Stimulated activated naive CD8-positive, alpha-beta T cell treated with anti-CD3 and anti-CD28 coated beads, Interleukin-15, Interleukin-2, amounts not matched to agents 100 U/mL and 50 U/mL, for 24 hours (primary cell): ENCODE measurements at regions not wholly inside any gene's neighbourhood (a gene's known extent, or its start where the extent isn't known, plus 50 kb on each side); places are given as distances from the start of the nearest gene placed in this dataset.

Source experiments
- ATAC-seq: fragments of 150-1000 bp; cut with Tn5 transposase; one replicate; pipeline ENCODE4 v1.10.0; 2021
- DNase-seq: peaks from one replicate; pipeline ENCODE4 v3.0.0; 2021

GRCh38 chr6:14913931-14914330 lies 331.9 kb upstream of the JARID2 start:
- no peak for DNase-seq
- no peak for ATAC-seq

DNA sequence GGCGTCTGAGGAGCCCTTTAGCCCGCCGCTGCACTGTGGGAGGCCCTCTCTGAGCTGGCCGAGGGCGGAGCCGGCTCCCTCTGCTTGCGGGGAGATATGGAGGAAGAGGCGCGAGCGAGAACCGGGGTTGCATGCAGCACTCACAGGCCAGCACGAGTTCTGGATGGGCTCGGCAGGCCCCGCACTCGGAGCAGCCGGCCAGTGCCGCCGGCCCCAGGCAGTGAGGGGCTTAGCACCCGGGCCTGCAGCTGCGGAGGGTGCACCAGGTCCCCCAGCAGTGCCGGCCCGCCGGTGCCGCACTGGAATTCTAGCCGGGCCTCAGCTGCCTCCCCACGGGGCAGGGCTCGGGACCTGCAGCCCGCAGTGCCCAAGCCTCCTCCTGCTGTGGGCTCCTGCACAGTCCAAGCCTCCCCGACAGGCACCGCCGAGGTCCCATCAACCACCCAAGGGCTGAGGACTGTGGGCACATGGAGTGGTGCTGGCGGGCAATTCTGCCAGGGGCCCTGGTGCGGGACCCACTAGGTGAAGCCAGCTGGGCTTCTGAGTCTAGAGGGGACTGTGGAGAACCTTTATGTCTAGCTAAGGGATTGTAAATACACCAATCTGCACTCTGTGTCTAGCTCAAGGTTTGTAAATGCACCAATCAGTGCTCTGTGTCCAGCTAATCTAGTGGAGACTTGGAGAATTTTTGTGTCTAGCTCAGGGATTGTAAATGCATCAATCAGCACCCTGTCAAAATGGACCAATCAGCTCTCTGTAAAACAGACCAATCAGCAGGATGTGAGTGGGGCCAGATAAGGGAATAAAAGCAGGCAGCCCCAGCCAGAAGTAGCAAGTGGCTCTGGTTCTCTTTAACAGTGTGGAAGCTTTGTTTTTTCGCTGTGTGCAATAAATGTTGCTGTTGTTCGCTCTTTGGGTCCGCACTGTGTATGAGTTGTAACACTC lies 329.7 kb upstream of the JARID2 start:
- no peak for DNase-seq
- no peak for ATAC-seq

DNA sequence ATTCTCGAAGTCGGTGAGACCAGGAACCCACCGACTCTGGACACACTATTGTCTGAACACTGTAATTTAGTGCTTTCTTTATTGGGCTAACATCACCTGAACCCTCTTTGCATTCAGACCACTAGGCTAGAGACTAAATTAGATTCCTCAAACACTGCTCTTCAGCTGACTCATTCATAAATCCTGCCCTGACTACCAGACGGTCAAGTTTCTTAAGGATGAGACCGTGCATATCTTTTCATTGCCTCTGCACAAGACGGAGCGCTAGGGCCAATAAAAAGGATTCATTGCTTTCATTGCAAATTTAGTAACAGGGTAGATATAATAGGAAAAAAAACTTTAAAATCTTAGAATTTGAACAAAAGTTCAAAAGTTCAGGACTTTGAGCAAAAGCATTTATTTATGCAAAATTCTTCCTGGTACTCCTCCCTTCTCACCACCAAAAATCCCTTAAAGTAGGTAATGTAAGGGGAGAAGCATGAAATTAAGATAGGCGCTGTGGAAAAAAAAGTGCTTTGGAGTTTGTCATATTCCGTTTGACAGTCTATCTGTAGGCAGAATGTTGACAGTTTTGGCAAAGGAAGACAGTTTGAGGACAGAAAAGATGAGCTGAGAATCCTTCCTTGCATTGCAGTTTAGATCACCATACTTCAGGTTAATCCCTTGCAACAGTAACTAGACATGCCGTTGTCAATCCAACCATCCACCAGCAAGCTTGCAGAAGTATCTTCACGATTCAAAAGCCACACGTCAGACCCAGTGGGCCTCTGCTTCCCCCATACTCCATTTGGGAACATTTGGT lies 328.6 kb upstream of the JARID2 start:
- ATAC-seq (no peak), DNase-seq (no peak)

GRCh38 chr6:14918200-14918907 lies 327.5 kb upstream of the JARID2 start:
- no peak for ATAC-seq

DNA sequence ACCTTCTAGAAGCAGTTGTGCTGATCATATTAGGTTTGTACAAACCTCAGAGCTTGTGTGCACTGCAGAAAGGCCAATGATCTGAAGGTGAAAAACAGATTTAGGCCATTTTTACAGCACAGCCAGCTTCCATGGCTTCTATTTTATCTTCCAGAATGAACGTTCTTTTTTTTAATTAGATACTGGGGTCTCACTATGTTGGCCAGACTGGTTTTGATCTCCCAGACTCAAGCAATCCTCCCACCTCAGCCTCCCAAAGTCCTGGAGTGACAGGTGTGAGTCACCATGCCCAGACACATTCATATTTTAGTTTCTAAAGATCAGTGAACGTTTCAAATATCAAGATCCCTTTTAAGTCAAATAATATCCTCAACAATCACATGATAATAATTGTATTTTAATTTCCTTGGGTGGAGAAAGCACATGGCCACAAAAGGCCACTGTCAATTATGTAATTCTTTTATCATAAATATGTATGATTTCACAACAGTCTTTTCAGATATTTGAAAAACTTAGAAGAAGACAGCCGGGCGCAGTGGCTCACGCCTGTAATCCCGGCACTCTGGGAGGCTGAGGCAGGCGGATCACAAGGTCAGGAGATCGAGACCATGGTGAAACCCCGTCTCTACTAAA lies 326.7 kb upstream of the JARID2 start:
- ATAC-seq = no peak
- no peak for DNase-seq

More at GRCh38 chr6:14918200-14918907, 327.5 kb upstream of the JARID2 start:
- DNase-seq = no peak

DNA sequence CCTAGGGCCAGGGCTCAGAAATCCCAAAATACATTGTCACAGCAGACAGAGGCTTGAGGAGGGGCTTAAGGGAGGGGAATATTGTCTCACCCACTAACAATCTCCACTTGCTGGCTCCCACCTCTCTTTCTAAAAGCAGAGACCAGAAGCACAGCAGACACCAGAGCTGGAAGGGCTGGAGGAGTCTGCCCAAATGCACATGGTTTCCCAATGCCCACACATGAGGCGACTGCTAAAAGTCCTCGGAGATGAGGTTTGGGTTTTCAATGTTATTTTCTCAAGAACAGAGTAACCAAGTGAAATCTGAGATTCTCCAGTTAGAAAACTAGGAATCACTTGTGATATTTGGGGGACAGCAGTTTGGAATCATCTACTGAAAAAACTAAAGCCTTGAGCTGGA lies 325.6 kb upstream of the JARID2 start:
- no peak for ATAC-seq

GRCh38 chr6:14921170-14921569 lies 324.7 kb upstream of the JARID2 start:
- ATAC-seq = no peak
- DNase-seq = no peak

More for the DNA sequence above, 325.6 kb upstream of the JARID2 start:
- no peak for DNase-seq

GRCh38 chr6:14921878-14922671 lies 323.8 kb upstream of the JARID2 start:
- ATAC-seq = no peak
- no peak for DNase-seq

DNA sequence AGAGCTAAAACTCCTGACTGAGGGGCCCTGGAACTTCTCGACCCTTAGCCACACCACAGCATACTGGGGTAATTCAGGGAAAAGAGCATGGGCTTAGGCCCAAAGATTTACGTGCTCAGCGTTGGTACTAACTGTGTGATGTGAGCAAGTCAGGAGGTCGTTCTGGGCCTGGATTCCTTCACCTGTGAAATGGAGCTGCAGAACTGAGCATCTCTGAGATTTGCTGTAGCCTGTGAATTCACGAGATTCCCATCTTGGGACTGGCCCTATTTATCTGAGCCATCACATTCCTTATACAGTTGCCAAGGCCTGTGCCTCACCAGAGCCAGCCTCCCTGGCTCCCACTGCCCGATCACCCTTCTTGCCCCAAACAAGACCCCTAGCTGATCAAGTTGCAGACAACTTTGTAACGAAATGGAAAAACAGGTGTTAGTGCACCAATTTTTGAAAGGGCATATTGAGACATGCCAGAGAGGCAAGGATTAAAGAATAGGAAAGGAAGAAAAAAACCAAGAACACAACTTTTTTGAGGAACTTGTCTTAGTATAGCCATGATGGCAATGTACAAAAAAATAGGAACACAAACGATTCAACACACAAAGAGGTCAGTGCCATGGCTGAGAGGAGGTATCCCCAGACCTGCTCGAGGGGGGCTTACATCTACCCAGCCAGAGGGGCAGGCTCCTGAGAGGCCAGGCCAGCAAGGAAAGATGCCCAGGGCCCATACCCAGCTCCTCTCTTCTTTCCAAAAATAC lies 323.0 kb upstream of the JARID2 start:
- no peak for ATAC-seq
- DNase-seq = no peak

DNA sequence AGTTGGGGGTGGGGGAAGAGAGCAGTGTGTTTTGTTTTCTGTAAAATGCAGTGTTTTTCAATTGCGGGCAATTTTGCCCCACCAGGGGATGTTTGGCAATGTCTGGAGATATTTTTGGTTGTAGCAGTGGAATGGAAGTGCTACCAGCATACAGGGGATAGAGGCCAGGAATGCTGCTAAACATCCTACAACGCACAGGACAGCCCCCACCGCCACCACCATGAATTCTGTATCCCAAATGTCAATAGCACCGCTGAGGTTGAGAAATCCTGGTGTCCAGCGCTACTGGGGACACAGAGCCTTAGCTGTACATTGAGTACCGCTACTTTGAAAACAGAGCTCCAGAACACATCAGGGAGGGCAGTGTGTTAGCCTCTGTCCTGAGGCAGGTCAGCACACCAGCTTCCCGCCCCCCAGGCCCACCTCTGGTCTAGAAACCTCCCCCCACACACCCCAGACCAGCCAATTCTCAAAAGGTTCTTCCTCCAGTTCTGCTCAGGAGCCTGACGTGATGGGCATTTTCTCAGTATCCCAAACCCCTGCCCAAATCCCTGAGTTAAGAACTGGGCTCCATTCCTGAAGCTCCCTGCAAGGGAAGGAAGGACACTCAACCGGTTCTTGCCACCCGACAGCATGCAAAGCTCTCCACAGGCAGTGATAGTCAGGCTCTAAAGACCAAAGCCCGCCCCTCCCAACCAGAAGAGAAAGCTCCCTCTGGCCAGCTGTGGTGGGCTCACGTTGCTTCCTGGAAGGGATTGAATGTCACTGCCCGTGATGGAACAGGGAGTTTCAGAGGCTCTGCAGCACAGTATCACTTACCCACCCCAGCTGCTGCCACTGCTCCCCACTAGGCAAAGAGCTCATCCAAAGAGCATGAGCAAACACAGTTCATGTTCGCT lies 321.5 kb upstream of the JARID2 start:
- DNase-seq (no peak), ATAC-seq (no peak)

DNA sequence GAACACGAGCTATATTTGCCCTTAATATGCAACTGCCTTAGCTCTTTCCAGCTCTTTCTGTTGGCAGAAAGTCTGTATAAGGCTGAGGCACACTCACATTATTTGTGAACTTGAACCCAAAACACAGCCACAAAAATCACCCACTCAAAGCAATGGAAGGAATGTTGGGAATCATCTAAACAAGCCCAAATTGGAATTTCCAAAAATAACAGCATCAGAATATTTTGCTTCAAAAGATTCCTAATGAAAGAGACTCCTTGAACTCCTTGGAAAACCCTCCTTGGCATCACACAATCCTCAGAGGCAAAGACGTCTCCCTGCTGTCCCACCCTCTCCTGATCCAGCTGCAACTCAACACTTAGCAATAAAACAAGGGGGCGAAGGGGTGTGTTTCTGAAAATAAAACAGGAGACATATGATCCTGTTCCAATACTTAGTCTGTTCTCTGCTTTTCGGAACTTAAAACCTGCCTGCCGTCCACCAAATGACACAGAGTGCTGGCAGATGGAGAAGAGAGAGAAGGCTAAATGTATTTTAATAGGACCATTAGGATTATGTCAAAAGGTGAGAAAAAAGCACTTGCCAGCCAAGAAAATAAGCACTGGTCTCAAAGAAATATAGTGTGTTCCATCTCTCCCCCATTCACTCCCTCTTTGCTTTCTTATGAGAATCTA lies 320.7 kb upstream of the JARID2 start:
- no peak for DNase-seq
- ATAC-seq = no peak

GRCh38 chr6:14925699-14926026 lies 320.2 kb upstream of the JARID2 start:
- DNase-seq = no peak
- ATAC-seq = no peak

DNA sequence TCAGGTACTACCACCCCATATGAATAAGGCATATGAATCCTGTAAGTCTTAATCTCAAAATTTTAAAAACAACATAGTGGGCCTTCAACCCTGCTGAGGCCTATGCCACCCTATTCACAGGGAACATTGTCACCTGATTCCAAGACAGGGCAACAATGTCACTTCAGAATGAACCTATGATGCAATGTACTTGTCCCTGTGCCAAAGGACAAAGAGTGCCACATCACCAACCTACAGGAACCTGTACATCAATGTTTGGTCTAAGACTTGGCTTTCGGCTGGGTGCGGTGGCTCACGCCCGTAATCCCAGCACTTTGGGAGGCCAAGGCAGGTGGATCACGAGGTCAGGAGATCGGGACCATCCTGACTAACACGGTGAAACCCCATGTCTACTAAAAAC lies 318.5 kb upstream of the JARID2 start:
- DNase-seq (no peak), ATAC-seq (no peak)

DNA sequence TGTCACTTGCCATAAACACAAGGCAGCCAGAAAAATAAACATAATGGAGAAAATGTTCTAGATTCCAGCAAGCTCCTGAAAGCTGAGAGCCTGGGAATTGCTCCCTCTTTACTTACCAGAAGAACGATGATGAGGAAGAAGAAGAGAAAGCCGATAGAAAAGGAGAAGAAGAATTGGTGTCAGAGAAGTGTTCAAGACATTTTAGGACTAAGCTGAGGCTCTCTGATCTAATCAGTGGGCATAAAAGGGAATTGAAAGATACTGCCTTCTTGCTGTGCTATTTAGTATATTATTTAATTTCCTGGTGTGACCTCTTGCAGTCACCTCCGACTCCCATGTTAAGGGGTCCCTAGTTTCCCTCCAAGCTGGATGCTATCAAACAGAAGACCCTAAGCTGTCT lies 316.6 kb upstream of the JARID2 start:
- DNase-seq = no peak

DNA sequence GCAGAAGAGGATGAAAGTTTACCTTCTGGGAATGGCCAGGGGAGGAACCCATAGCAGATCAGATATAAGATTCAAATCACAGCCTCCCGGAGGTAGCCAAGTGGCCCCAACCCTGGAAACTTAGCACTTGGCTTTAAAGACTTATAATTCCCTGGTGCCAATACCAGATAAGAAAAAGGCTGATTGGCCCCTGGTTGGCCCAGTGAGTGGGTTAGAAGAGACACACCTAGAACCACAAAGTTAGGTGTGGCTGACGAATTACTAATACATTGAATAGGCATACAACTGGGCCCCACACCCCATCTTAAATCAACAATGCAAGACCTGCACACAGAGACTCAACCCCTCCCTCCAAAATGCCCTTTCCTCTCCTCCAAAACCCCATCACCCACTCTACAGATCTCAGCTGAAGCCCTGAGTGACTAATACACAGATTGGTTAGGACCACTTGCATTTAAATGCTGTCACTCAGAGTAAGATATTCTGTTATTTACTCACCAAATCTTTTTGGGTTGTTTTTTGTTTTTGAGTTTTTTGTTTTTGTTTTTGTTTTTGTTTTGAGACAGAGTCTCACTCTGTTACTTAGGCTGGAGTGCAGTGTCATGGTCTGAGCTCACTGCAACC lies 315.4 kb upstream of the JARID2 start:
- ATAC-seq (peak; percentile 36), DNase-seq (no peak)

More for the DNA sequence above, 316.6 kb upstream of the JARID2 start:
- no peak for ATAC-seq

DNA sequence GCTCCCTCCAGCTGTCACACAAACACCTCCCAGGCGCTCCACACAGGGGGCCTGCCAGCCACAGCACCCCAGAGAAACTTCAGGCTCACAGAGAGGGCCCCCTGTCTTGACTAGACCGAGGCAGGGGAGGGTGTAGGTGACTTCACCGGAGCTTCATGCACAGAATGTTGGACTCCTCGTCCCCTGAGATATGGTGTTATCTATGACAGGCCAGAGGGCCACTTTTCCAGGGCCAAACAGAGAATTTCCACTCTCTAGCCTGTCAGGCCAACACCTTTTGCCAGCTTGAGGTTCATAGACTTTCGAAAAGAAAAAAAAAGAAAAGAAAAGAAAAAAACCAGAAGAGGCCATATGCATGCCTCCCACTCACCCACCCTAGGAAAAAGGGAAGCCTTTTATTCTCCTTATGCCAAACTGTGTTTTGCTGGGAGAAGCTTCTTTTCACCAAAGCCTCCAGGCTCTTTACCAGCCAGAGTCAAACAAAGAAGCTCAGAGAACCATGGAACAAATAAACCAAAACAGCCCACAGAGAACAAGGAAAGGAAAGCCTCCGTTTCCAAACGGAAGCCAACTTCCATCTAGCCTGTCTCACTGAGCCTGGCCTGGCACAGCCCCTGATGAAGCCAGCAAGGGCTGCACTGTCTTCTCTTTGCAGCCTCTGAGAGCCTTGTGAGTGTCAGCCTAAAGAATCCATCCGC lies 313.2 kb upstream of the JARID2 start:
- no peak for ATAC-seq
- no peak for DNase-seq

GRCh38 chr6:14933183-14933544 lies 312.7 kb upstream of the JARID2 start:
- no peak for ATAC-seq
- no peak for DNase-seq

DNA sequence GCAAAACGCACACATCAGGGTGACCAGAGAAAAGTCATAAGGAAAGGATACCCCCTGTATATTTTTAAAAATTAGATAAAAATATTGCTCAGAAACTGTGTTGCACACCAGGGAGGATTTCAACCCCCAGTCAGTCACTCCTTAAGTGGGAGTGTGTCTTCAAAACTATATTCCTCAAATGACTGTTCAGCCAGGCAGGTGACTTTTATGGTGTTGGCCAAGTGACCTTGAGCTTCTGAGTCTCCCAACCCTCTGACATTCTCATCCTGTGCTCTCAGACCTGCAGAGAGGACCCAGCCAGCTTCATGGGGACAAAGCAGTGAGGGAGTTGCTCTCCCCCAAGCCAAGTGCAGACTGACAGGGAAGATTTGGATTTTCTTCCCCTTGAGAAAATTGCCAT lies 311.9 kb upstream of the JARID2 start:
- ATAC-seq (peak; percentile 40), DNase-seq (no peak)
